IPS-11a (cell line): ENCODE measurements at regions not wholly inside any gene's neighbourhood (a gene's known extent, or its start where the extent isn't known, plus 50 kb on each side); places are given as distances from the start of the nearest gene placed in this dataset.
"Not testable (repeated sequence)": the region's sequence is repeated elsewhere in the genome, so short reads cannot be mapped to it uniquely, and the experiment has no call there.

Experiments used
- H3K4me3 ChIP-seq: one replicate; pipeline ENCODE4 v1.5.1; 2013; ENCODE audit warnings: low read depth, low read length, control low read depth

GRCh38 chr2:34875091-34875745 is 1276.1 kb upstream of the FAM98A start:
- H3K4me3 ChIP-seq: no peak overlapping the region

- no peak overlapping the region for H3K4me3 ChIP-seq
Observed at GRCh38 chr2:34853646-34854045, 1254.5 kb upstream of the FAM98A start.

- no peak overlapping the region for H3K4me3 ChIP-seq
Observed at GRCh38 chr2:34851804-34852203, 1252.7 kb upstream of the FAM98A start.

- H3K4me3 ChIP-seq: no peak overlapping the region
Observed at GRCh38 chr2:34849827-34850226, 1250.7 kb upstream of the FAM98A start.

- H3K4me3 ChIP-seq: no peak overlapping the region
Observed at GRCh38 chr2:34848691-34849090, 1249.6 kb upstream of the FAM98A start.

GRCh38 chr2:34848132-34848531 is 1249.0 kb upstream of the FAM98A start:
- no peak overlapping the region for H3K4me3 ChIP-seq

- no peak overlapping the region for H3K4me3 ChIP-seq
Observed at GRCh38 chr2:34844629-34845028, 1245.5 kb upstream of the FAM98A start.

- no peak overlapping the region for H3K4me3 ChIP-seq
Observed at GRCh38 chr2:34838408-34838807, 1239.3 kb upstream of the FAM98A start.

- H3K4me3 ChIP-seq: no peak overlapping the region
Observed at GRCh38 chr2:34836361-34836760, 1237.3 kb upstream of the FAM98A start.

- no peak overlapping the region for H3K4me3 ChIP-seq
Observed at GRCh38 chr2:34831096-34831495, 1232.0 kb upstream of the FAM98A start.

GRCh38 chr2:34828481-34828880 is 1229.4 kb upstream of the FAM98A start:
- no peak overlapping the region for H3K4me3 ChIP-seq

GRCh38 chr2:34827398-34827797 is 1228.3 kb upstream of the FAM98A start:
- H3K4me3 ChIP-seq: no peak overlapping the region

- no peak overlapping the region for H3K4me3 ChIP-seq
Observed at GRCh38 chr2:34825686-34826085, 1226.6 kb upstream of the FAM98A start.

- H3K4me3 ChIP-seq: no peak overlapping the region
Observed at GRCh38 chr2:34822616-34823015, 1223.5 kb upstream of the FAM98A start.

GRCh38 chr2:34815052-34815741 is 1216.1 kb upstream of the FAM98A start:
- H3K4me3 ChIP-seq: no peak overlapping the region

- H3K4me3 ChIP-seq: no peak overlapping the region
Observed at GRCh38 chr2:34810456-34810855, 1211.4 kb upstream of the FAM98A start.

- no peak overlapping the region for H3K4me3 ChIP-seq
Observed at GRCh38 chr2:34808426-34808825, 1209.3 kb upstream of the FAM98A start.

- no peak overlapping the region for H3K4me3 ChIP-seq
Observed at GRCh38 chr2:34806891-34807290, 1207.8 kb upstream of the FAM98A start.

GRCh38 chr2:34806396-34806795 is 1207.3 kb upstream of the FAM98A start:
- no peak overlapping the region for H3K4me3 ChIP-seq

- no peak overlapping the region for H3K4me3 ChIP-seq
Observed at GRCh38 chr2:34799556-34799955, 1200.5 kb upstream of the FAM98A start.

GRCh38 chr2:34795586-34795985 is 1196.5 kb upstream of the FAM98A start:
- H3K4me3 ChIP-seq: not testable (repeated sequence)

- no peak overlapping the region for H3K4me3 ChIP-seq
Observed at GRCh38 chr2:34789169-34789568, 1190.1 kb upstream of the FAM98A start.

GRCh38 chr2:34787341-34787740 is 1188.2 kb upstream of the FAM98A start:
- H3K4me3 ChIP-seq: no peak overlapping the region
